Stimulated activated effector memory CD8-positive, alpha-beta T cell treated with anti-CD3 and anti-CD28 coated beads, Interleukin-12 subunit alpha, Interleukin-12 subunit beta, amount 100 ng/mL, for 72 hours (primary cell): ENCODE measurements at regions not wholly inside any gene's neighbourhood (a gene's known extent, or its start where the extent isn't known, plus 50 kb on each side); places are given as distances from the start of the nearest gene placed in this dataset.

Experiments used
- ATAC-seq: fragments of 150-1000 bp; cut with Tn5 transposase; 2 replicates; pipeline ENCODE4 v1.10.0; 2021
- DNase-seq, 2 donors: peaks; one replicate each; pipeline ENCODE4 v3.0.0; 2021 to 2022; ENCODE audit warnings: low spot score in 2 of 2
- H3K27ac Mint-ChIP-seq: one replicate; pipeline ENCODE4 v1.8.0; 2022; ENCODE audit warnings: mild to moderate bottlenecking, mixed read lengths
- H3K36me3 Mint-ChIP-seq: one replicate; pipeline ENCODE4 v1.8.0; 2022; ENCODE audit warnings: mild to moderate bottlenecking, mixed read lengths
- H3K4me1 Mint-ChIP-seq: one replicate; pipeline ENCODE4 v1.8.0; 2022; ENCODE audit warnings: mixed read lengths
- H3K4me3 Mint-ChIP-seq: one replicate; pipeline ENCODE4 v1.8.0; 2022; ENCODE audit warnings: mild to moderate bottlenecking, mixed read lengths
- H3K9me3 Mint-ChIP-seq: one replicate; pipeline ENCODE4 v1.8.0; 2022; ENCODE audit warnings: mixed read lengths

DNA sequence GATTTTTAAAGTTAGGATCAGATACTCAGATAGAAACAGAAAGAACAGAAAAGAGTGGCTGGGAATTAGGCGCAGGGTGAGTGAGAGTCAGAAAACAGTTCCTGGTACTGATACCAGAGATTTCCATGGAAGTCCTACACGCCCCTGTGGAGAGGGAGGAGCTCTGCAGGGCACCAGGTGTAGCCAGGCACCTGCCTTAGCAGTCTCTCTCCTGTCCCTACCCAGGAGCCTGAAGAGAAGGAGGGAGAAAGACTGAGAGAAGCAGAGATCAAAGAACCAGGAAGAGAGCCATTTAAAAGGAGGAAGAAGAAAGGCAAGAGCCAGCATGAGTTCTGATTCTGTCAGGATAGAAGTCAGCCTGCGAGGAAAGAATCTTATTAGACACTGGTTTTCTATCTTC, 65.0 kb downstream of the CBLN1 start:
- Mint-ChIP-seq H3K4me3 (no peak overlapping the region), H3K9me3 (peaks cover 15% of the 10 kb centered on the region), H3K36me3 (no peaks in the 10 kb centered on the region), H3K27ac (no peak overlapping the region), H3K4me1 (no peaks in the 10 kb centered on the region)
- DNase-seq: no peak
- no peak for ATAC-seq

DNA sequence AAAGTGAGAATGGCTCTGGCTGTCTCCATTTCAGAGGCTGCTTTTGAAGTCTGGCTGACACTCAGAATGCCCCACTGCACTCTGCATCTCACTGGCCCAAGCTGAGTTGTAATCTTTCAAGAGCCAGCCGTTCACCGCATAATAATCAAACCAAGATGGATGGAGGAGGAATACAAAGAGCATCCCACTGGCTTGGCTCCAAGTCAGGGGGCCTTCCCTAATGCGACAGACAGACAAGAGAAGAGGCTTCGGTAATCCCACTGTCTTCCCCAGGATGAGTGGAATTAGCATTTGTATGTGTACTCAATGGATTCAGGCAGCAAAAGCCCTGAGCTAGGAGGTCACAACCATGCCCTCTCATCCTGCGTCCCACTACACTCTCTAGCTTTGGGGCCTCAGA, 68.0 kb downstream of the CBLN1 start:
- no peak overlapping the region for H3K4me3 Mint-ChIP-seq
- no peak for DNase-seq
- no peak overlapping the region for H3K27ac Mint-ChIP-seq
- no peaks in the 10 kb centered on the region for H3K36me3 Mint-ChIP-seq
- peaks cover 15% of the 10 kb centered on the region for H3K9me3 Mint-ChIP-seq
- ATAC-seq: no peak
- no peaks in the 10 kb centered on the region for H3K4me1 Mint-ChIP-seq

DNA sequence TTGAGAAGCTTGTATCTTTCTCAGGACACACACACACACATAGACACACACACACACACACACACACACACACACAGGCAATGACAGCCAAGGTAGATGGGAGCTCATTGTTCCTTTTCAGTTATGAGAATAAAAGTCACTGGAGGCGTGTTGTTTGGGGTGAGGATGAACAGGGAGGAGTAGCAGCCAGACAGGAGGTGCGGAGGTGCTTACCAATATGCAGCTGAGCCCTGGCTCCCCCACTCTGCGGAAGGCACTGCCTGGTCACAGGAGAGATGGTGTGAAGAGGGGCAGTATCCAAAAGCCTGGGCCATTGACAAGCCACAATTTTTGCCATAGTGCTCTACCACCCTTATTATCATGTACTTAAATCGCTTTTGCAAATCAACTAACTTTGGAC, 77.4 kb downstream of the CBLN1 start:
- ATAC-seq (no peak), DNase-seq (no peak)
- no peak overlapping the region for H3K27ac Mint-ChIP-seq
- no peaks in the 10 kb centered on the region for H3K4me1 Mint-ChIP-seq
- no peaks in the 10 kb centered on the region for H3K36me3 Mint-ChIP-seq
- H3K4me3 Mint-ChIP-seq: no peak overlapping the region
- peaks cover 6% of the 10 kb centered on the region for H3K9me3 Mint-ChIP-seq

DNA sequence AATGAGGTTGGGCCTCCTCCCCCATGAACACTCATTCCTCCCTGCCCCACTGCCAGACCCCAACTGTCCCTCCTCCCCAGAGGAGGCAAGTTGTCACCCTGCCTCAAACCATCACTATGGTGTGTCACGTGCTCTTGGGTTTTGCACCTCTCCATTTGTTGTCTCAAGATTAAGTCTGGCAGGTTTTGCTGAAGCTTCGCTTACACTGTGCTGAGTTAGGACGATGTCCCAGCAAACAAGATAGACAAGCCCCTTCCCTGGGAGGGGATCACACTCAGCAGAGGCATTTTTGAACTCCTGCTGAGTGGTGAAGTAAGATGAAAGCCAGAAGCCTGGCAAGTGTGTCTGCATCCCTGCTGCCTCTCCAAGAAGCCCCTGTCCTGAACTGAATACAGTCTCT, 78.3 kb downstream of the CBLN1 start:
- DNase-seq: no peak
- no peak overlapping the region for H3K27ac Mint-ChIP-seq
- H3K4me1 Mint-ChIP-seq: no peaks in the 10 kb centered on the region
- H3K4me3 Mint-ChIP-seq: no peak overlapping the region
- ATAC-seq: no peak
- peaks cover 6% of the 10 kb centered on the region for H3K9me3 Mint-ChIP-seq
- no peaks in the 10 kb centered on the region for H3K36me3 Mint-ChIP-seq

DNA sequence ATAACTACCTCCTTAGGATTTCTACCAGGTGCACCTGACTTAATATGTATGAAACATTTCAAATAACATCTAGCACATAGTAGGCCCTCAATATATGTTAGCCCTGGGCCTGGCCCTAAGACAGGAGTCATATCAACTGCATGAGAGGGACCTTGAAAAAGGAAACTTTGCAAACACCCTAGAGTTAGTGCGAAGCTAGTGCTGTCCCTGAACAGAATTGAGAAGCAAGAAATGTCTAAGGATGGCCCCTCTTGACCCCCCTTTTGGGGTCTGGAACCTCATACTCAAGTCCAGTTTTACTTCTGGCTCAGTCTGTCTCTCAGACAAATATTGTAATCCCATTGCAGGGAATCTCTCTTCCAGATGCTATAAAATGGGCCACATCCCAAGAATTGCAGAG, 80.5 kb downstream of the CBLN1 start:
- no peak for DNase-seq
- peaks cover 10% of the 10 kb centered on the region for H3K9me3 Mint-ChIP-seq
- H3K36me3 Mint-ChIP-seq: no peaks in the 10 kb centered on the region
- no peaks in the 10 kb centered on the region for H3K4me1 Mint-ChIP-seq
- no peak for ATAC-seq
- H3K27ac Mint-ChIP-seq: no peak overlapping the region
- no peak overlapping the region for H3K4me3 Mint-ChIP-seq

DNA sequence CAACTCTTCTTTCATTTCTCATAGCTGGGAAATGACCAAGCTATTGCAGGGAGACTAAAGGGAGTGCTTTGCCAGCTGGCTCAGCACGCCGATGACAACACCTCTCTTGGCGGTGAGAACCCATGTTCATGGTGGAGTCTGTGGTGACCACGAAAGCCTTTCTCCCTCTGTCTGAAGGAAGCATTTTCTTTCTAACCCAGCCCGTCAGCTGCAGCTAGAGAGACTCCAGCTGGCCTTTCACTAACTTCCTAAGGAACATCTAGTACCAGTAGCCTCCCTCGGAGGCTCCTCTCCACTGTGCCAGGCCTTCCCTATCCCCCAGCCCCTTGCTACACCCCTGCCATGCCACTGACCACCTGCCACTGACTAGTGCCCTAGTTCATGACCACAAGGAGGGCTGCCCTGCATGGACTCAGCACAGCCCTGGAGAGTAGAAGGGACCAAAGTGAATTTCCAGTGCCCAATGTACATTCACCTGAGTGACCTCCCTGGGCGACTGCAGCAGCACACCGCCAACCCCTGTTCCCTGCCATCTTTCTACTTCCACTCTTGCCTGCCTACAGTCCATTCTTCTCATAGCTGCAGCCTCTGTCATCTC, 81.3 kb downstream of the CBLN1 start:
- H3K4me3 Mint-ChIP-seq: no peak overlapping the region
- H3K36me3 Mint-ChIP-seq: no peaks in the 10 kb centered on the region
- no peak for ATAC-seq
- DNase-seq: no peak
- H3K27ac Mint-ChIP-seq: no peak overlapping the region
- no peaks in the 10 kb centered on the region for H3K4me1 Mint-ChIP-seq
- peaks cover 10% of the 10 kb centered on the region for H3K9me3 Mint-ChIP-seq

DNA sequence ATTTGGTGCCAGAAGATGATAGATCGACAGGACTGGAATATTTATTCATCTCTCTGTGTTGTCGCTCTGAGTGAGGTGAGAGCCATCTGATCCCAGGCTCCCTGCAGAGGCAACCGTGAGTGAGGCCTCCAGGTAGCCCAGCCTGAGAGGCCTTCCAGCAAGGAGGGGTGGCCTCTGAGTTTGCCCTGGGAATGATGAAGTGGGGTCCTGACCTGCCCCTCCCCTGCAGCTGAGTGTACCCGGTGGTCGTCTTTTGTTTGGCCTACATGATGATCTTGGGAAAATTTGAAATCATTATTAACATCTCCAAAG, 86.4 kb downstream of the CBLN1 start:
- H3K4me1 Mint-ChIP-seq: no peaks in the 10 kb centered on the region
- no peak overlapping the region for H3K27ac Mint-ChIP-seq
- peaks cover 13% of the 10 kb centered on the region for H3K9me3 Mint-ChIP-seq
- H3K4me3 Mint-ChIP-seq: no peak overlapping the region
- no peak for DNase-seq
- no peaks in the 10 kb centered on the region for H3K36me3 Mint-ChIP-seq
- no peak for ATAC-seq

DNA sequence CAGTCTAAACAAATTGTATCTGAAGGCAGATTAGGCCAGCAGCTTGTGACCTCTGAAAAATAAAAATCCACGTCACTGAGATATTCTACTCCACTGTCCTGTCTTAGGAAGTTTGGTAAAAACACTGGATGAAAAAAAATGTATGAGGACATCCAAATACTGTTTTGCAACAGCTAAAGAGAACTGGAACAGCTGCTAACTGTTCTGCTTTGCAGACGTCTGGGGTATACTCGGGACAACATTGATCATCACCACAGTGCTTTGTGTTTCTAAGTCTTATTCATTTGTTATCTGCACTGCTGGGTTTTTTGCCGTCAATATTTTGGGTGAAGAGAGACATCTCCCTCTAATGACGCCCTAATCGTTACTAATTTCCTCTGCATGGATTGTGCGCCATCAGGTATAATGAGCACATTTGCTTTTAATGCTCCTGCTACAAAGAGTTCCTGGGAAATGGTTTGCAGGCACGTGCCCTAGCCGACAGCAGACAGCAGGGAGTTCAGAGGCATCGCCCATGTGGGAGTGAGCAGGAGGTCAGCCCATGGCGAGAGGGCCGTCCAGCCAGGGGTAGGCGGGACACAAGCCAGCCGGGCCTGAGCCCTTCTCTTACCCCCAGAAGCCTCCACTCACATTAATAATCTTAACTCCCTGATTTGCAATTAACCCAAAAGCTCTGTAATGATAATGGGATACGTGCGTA, 87.0 kb downstream of the CBLN1 start:
- no peak for DNase-seq
- Mint-ChIP-seq H3K9me3 (peaks cover 15% of the 10 kb centered on the region), H3K4me3 (no peak overlapping the region), H3K36me3 (no peaks in the 10 kb centered on the region), H3K27ac (no peak overlapping the region), H3K4me1 (no peaks in the 10 kb centered on the region)
- no peak for ATAC-seq

DNA sequence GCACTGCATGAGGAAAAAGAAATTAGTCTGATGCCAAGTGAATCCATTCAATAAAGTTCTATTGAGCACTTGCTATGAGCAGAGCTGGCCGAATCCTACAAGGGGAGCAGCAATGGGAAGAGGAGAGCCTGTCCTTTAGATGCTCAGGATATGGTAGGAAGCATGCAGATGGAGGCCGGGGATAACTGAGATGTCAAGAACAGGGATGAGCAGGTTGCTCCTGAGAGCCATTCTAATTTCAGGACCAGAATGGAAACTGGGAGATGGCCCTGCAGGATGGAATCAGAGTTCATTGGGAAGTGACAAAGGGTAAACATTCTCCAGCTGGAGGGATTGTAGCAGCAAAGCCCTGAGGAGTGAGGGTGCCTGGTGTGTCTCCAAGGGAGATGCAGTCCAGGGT, 88.0 kb downstream of the CBLN1 start:
- peaks cover 13% of the 10 kb centered on the region for H3K9me3 Mint-ChIP-seq
- no peak overlapping the region for H3K27ac Mint-ChIP-seq
- DNase-seq (no peak), ATAC-seq (no peak)
- no peaks in the 10 kb centered on the region for H3K36me3 Mint-ChIP-seq
- no peak overlapping the region for H3K4me3 Mint-ChIP-seq
- no peaks in the 10 kb centered on the region for H3K4me1 Mint-ChIP-seq

DNA sequence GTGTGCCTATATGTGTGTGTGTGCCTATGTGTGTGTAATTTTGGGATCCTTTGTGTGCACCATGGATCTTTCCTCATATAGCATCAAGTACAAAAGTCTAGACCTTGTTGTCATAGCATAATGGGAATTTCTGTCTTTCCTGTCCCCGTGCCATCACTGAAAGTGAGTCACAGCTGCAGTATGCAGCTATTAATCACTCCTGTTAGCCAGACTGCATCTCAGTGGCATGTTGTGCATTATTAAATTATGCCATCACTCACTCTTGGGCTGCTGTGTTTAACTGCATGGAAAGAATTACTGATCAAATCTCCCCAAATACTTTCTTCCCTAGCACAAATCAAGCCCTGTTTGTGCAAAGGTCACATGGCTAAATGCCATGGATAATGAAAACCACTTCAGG, 92.4 kb downstream of the CBLN1 start:
- H3K9me3 Mint-ChIP-seq: peaks cover 9% of the 10 kb centered on the region
- no peaks in the 10 kb centered on the region for H3K36me3 Mint-ChIP-seq
- no peak for DNase-seq
- H3K27ac Mint-ChIP-seq: no peak overlapping the region
- H3K4me1 Mint-ChIP-seq: no peaks in the 10 kb centered on the region
- H3K4me3 Mint-ChIP-seq: no peak overlapping the region
- ATAC-seq: no peak

DNA sequence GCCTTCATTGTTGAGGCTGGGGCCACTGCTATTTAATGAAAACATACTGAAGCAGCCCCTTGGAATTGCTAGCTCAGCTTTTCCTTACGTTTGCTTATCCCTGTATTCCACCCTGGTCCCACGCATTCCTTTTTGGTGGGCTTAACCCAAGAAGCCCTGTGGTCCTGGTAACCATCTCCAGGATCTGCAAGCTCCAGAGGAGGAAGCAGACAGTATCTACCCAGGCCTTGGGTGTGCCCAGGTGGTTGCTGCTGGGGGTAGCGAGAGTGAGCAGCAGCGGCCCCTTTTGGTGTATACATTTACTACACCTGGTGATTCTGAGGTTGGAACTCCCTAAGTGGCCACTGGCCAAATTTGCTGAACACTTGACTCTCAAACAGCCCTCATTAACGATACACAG, 97.7 kb downstream of the CBLN1 start:
- Mint-ChIP-seq H3K4me1 (no peaks in the 10 kb centered on the region), H3K9me3 (no peaks in the 10 kb centered on the region), H3K36me3 (no peaks in the 10 kb centered on the region), H3K4me3 (no peak overlapping the region), H3K27ac (no peak overlapping the region)
- ATAC-seq (no peak), DNase-seq (no peak)

DNA sequence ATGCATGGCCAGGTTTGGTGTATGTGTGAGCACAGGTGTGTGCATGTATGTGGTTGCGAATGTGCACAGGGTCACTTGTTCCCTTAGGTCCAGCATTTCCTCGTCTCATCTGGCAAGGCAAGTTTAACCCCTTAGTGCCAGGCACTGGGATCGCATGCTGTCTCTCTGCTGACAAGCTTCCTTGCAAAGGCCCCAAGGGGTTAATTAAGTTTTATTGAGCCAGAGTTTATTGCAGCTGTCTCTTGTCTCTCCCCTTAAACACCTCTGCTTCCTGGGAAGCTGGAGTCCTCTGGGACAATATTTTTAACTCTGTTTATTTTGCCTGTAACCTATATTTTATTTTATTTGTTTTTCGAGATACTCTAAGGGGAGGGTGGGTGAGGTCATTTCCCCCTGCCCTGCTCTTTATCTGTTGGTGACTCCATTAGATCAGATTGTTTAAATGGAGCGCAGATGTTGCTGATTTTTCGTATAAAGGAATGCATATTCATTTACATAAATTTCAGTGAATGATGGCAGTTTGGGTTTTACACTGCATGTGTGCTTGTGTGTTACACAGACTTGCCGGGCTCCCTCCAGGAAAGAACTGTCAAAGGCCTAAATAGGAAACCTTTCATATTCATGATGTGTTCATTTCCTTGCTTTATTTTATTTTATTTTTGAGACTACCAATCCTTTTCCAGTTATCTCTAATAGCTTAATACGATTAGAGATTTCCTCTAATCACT, 99.7 kb downstream of the CBLN1 start:
- ATAC-seq (no peak), DNase-seq (no peak)
- Mint-ChIP-seq H3K36me3 (no peaks in the 10 kb centered on the region), H3K9me3 (no peaks in the 10 kb centered on the region), H3K4me3 (no peak overlapping the region), H3K27ac (no peak overlapping the region), H3K4me1 (no peaks in the 10 kb centered on the region)

DNA sequence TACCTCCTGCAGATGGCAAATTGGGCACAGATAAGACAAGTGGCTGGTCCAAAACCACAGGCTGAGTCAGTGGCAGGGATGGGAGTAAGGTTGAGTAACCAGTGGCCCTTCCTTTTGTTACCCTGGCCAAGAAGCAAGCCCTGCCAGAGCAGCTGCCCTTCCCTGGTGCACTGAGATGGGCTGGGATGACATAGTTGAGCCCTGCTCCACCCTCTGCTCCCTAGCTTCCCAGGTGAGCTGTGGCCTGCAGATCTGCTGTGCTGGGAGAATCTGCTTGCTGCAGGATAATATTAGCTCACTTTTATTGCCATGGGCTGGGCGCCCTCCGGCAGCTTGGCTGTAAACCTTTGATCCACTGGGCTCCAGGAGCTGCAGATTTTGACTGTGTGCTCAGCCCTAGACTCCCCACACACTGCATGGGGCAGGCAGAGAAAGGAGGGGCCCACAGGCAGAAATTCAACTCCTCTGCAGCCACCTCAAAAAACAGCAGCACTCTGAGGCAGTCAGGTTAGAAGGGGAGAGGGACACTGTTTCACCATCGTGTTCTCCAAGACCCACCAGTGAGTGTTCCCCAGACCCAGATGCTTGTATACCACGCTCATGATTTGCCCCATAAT, 101.8 kb downstream of the CBLN1 start:
- DNase-seq (no peak), ATAC-seq (no peak)
- no peaks in the 10 kb centered on the region for H3K9me3 Mint-ChIP-seq
- H3K4me1 Mint-ChIP-seq: no peaks in the 10 kb centered on the region
- H3K27ac Mint-ChIP-seq: no peak overlapping the region
- H3K4me3 Mint-ChIP-seq: no peak overlapping the region
- H3K36me3 Mint-ChIP-seq: no peaks in the 10 kb centered on the region

DNA sequence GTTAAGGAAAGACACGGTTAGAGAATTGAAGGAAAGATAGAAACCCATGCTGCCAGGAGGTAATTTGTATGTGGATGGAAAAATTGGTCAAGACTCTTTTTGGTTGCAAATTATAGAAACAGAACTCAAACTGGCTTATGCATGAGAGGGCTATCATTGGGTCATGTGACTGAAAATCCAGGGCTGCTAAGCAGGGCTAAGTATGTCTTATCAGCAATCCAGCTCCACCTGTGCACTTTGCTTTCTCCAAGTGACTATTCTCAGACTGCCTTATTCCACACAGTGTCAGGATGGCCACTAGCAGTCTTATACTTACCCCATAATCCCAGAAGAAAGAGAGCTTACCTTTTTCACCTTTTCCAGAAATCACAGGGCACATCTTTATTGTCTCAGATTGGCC, 113.5 kb downstream of the CBLN1 start:
- Mint-ChIP-seq H3K9me3 (peaks cover 2% of the 10 kb centered on the region), H3K4me1 (no peaks in the 10 kb centered on the region), H3K27ac (no peak overlapping the region), H3K36me3 (no peaks in the 10 kb centered on the region), H3K4me3 (no peak overlapping the region)
- no peak for ATAC-seq
- no peak for DNase-seq

DNA sequence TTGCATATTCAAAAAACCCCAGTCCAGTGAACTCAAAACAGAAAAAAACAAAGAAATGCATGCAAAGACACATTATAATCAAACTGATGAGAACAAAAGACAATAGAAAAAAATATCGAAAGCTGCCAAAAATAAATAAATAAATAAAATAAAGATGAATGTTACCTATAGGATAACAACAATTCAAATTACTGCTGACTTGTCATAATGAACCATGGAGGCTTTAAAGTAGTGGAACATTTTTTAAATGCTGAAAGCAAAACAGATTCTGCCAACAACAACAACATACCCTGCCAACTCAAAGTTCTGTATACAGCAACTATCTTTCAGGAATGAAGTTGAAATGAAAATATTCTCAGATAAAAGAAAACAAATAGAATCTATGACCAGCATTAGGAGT, 116.6 kb downstream of the CBLN1 start:
- DNase-seq: no peak
- Mint-ChIP-seq H3K9me3 (peaks cover 5% of the 10 kb centered on the region), H3K4me3 (no peak overlapping the region), H3K36me3 (no peaks in the 10 kb centered on the region), H3K4me1 (no peaks in the 10 kb centered on the region), H3K27ac (no peak overlapping the region)
- no peak for ATAC-seq

DNA sequence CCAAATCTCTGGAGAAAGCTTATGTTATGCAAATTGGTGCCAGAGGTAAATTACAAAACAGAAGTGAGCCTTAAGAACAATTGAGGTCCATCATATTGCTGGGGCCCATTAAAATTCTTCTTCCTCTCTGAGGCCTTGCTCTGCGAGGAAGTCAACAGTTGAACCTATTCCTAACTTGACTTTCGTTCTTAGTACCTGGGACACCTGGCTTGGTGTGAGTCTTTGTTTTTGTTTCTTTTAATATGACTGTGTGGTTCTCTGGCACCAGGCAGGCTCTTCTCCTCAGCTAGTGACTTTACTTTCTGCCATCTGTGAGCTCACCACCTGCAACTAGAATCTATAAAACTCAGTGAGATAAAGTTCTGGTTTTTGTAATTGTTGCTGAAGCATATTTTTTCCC, 120.4 kb downstream of the CBLN1 start:
- Mint-ChIP-seq H3K27ac (no peak overlapping the region), H3K36me3 (no peaks in the 10 kb centered on the region), H3K4me1 (no peaks in the 10 kb centered on the region), H3K4me3 (no peak overlapping the region), H3K9me3 (peaks cover 6% of the 10 kb centered on the region)
- ATAC-seq (no peak), DNase-seq (no peak)
